ENCODE measurements at regions not wholly inside any gene's neighbourhood (a gene's known extent, or its start where the extent isn't known, plus 50 kb on each side); places are given as distances from the start of the nearest gene placed in this dataset.
"Not testable (repeated sequence)": the region's sequence is repeated elsewhere in the genome, so short reads cannot be mapped to it uniquely, and the experiment has no call there.

- TF ChIP-seq CTCF, POLR2A, POLR2AphosphoS5 (IDR thresholded peaks at IDR 0.05): not testable (repeated sequence)
Observed at GRCh38 chr17:22048226-22048625, 355.9 kb downstream of the KCNJ18 start.
